HepG2 (cell line): ENCODE measurements at regions not wholly inside any gene's neighbourhood (a gene's known extent, or its start where the extent isn't known, plus 50 kb on each side); places are given as distances from the start of the nearest gene placed in this dataset.

ENCODE experiments used
- ATAC-seq: fragments of 200-7000 bp; cut with Tn5 transposase; 3 replicates; pipeline ENCODE4 v1.9.1; 2020; ENCODE audit warnings: mild to moderate bottlenecking, moderate library complexity
- BruUV-seq: library from RNA; stranded (reverse); fragments of 400-500 nt; replicated peaks from 2 replicates; lab custom pipeline; 2021; lab: Mats Ljungman, UMichigan
- CTCF ChIA-PET: fragments of 300-600 bp; formaldehyde crosslinking; extraction: SDS; loops from one replicate; lab custom pipeline; 2021; ENCODE audit warnings: low total read pairs, inconsistent platforms, low intra/inter-chr PET ratio; lab: Yijun Ruan, JAX
- POLR2A ChIA-PET: fragments of 350-600 bp; sonication (Branson Sonifier 250); formaldehyde crosslinking; loops from one replicate; lab custom pipeline; 2020; ENCODE audit warnings: antibody characterized with exemption, inconsistent platforms; lab: Yijun Ruan, JAX
- DNase-seq: peaks from one replicate; pipeline ENCODE4 v3.0.0-alpha.2; 2015; ENCODE audit warnings: low spot score
- FAIRE-seq: peaks from 3 replicates; lab custom pipeline; 2011; peaks lifted over from hg19 to GRCh38; lab: Jason Lieb, UNC
- H2AFZ ChIP-seq: one replicate; pipeline ENCODE4 v1.6.1; 2011; ENCODE audit warnings: low read length, inconsistent platforms
- H3K27ac ChIP-seq: fragments of 300-600 bp; 3 replicates; pipeline ENCODE4 v1.8.0; 2011; ENCODE audit warnings: mixed run types, mild to moderate bottlenecking, mixed read lengths, low read length, inconsistent platforms; ENCODE audit not compliant: insufficient read depth; ENCODE audit errors: extremely low read length
- H3K27me3 ChIP-seq, 2 experiments: fragments of 200-600 bp in 1 of 2; 2 replicates in 1 of 2; 3 replicates in 1 of 2; pipeline versions ENCODE4 v1.6.0 to v1.8.0; 2011; ENCODE audit warnings: low read length in 2 of 2, mild to moderate bottlenecking in 2 of 2, moderate library complexity in 2 of 2, inconsistent platforms in 1 of 2; ENCODE audit not compliant: insufficient read depth in 2 of 2, control insufficient read depth in 1 of 2
- H3K36me3 ChIP-seq, 2 experiments: fragments of 200-600 bp in 1 of 2; replicated peaks in 1 of 2; 2 replicates in 1 of 2; 3 replicates in 1 of 2; pipeline versions ENCODE4 v1.5.1 to v1.8.0; 2011; ENCODE audit warnings: low read length in 2 of 2, inconsistent platforms in 1 of 2; ENCODE audit not compliant: insufficient read depth in 2 of 2, control insufficient read depth in 1 of 2
- H3K4me1 ChIP-seq: 2 replicates; pipeline ENCODE4 v1.5.1; 2012; ENCODE audit warnings: low read length, inconsistent platforms; ENCODE audit not compliant: insufficient read depth
- H3K4me2 ChIP-seq: 2 replicates; pipeline ENCODE4 v1.6.0; 2011; ENCODE audit warnings: low read depth, low read length, inconsistent platforms
- H3K4me3 ChIP-seq, 3 experiments: fragments of 200-600 bp in 1 of 3; sonication (generic), shearing (Covaris generic) in 1 of 3; replicated peaks in 1 of 3; 2 replicates each; pipeline ENCODE4 v1.5.1; 2011 to 2016; ENCODE audit warnings: low read length in 3 of 3, inconsistent platforms in 2 of 3, low read depth in 2 of 3, mild to moderate bottlenecking in 2 of 3, control low read depth in 1 of 3, mixed read lengths in 1 of 3; ENCODE audit not compliant: insufficient read depth in 1 of 3
- H3K79me2 ChIP-seq: one replicate; pipeline ENCODE4 v1.6.1; 2011; ENCODE audit warnings: low read length, inconsistent platforms; ENCODE audit not compliant: insufficient read depth
- H3K9ac ChIP-seq: 2 replicates; pipeline ENCODE4 v1.6.0; 2011; ENCODE audit warnings: mild to moderate bottlenecking, low read depth, low read length, inconsistent platforms; ENCODE audit not compliant: insufficient read depth
- H3K9me3 ChIP-seq: 2 replicates; pipeline ENCODE4 v1.5.1; 2012; ENCODE audit warnings: mild to moderate bottlenecking, low read length
- H4K20me1 ChIP-seq: 2 replicates; pipeline ENCODE4 v1.6.0; 2011; ENCODE audit warnings: inconsistent platforms, mild to moderate bottlenecking, low read length, moderate library complexity; ENCODE audit not compliant: insufficient read depth
- ATF7 ChIP-seq, 2 experiments: fragments of 450-650 bp in 1 of 2; sonication (generic) in 1 of 2; formaldehyde crosslinking in 1 of 2; IDR thresholded peaks; 2 replicates each; pipeline versions ENCODE4 v1.4.0 to v1.6.1; 2016 to 2020; ENCODE audit warnings: antibody characterized with exemption in 1 of 2, mild to moderate bottlenecking in 1 of 2, missing genetic modification reagents in 1 of 2
- CEBPB ChIP-seq: IDR thresholded peaks from 2 replicates; pipeline ENCODE4 v1.6.1; 2011; ENCODE audit warnings: low read depth, low read length, improper control_type of control experiment, borderline replicate concordance
- CREB1 ChIP-seq, 2 experiments: fragments of 450-650 bp in 1 of 2; IDR thresholded peaks; 2 replicates each; pipeline ENCODE4 v1.6.1; 2016 to 2017; ENCODE audit warnings: control low read depth in 1 of 2, mild to moderate bottlenecking in 1 of 2, missing compliant biosample characterization in 1 of 2, missing genetic modification characterization in 1 of 2
- FOXK1 ChIP-seq: sonication (generic); formaldehyde crosslinking; IDR thresholded peaks from 2 replicates; pipeline ENCODE4 v1.4.0; 2020; ENCODE audit warnings: low read depth, missing genetic modification reagents, borderline replicate concordance
- MAZ ChIP-seq, 2 experiments: sonication (generic) in 1 of 2; formaldehyde crosslinking in 1 of 2; IDR thresholded peaks; 2 replicates each; pipeline versions ENCODE4 v1.5.0 to v1.6.1; 2012 to 2020; ENCODE audit warnings: low read depth in 2 of 2, mild to moderate bottlenecking in 2 of 2, borderline replicate concordance in 1 of 2, improper control_type of control experiment in 1 of 2, low read length in 1 of 2, missing genetic modification reagents in 1 of 2, moderate library complexity in 1 of 2
- PHF5A ChIP-seq: IDR thresholded peaks from one replicate; pipeline ENCODE4 v1.6.1; 2018; ENCODE audit warnings: low read depth, missing genetic modification reagents; ENCODE audit not compliant: unreplicated experiment
- U2AF1 ChIP-seq: fragments of 200-400 bp; formaldehyde crosslinking; optimal IDR thresholded peaks from 2 replicates; pipeline ENCODE3; 2017; ENCODE audit warnings: mild to moderate bottlenecking, low read depth, low read length
- ZNF17 ChIP-seq: sonication (generic); formaldehyde crosslinking; IDR thresholded peaks from 2 replicates; pipeline ENCODE4 v1.5.0; 2020; ENCODE audit warnings: mild to moderate bottlenecking, missing genetic modification reagents
- ZNF709 ChIP-seq: sonication (generic); formaldehyde crosslinking; IDR thresholded peaks from 2 replicates; pipeline ENCODE4 v1.5.0; 2020; ENCODE audit warnings: mild to moderate bottlenecking, missing genetic modification reagents
- in situ Hi-C: cut with HindIII; loops from 2 replicates; pipeline ENCODE4 v1.10.0; 2017; ENCODE audit warnings: low pct_unique_long_range_greater_than_20kb; ENCODE audit not compliant: extremely low pct_ligation_motif_present
- intact Hi-C: fragments of 100-400 bp; cut with micrococcal nuclease; formaldehyde crosslinking; loops from one replicate; pipeline ENCODE4 v1.10.0; 2022; ENCODE audit not compliant: unreplicated experiment
- TF ChIP-seq, protein P1 (sequence below): sonication (generic); formaldehyde crosslinking; IDR thresholded peaks from 2 replicates; pipeline ENCODE4 v1.4.0; 2020; ENCODE audit warnings: low read depth, mild to moderate bottlenecking, missing genetic modification reagents
- TF ChIP-seq, protein P2 (sequence below): sonication (generic); formaldehyde crosslinking; IDR thresholded peaks from 2 replicates; pipeline ENCODE4 v1.4.0; 2020; ENCODE audit warnings: missing genetic modification reagents

DNA sequence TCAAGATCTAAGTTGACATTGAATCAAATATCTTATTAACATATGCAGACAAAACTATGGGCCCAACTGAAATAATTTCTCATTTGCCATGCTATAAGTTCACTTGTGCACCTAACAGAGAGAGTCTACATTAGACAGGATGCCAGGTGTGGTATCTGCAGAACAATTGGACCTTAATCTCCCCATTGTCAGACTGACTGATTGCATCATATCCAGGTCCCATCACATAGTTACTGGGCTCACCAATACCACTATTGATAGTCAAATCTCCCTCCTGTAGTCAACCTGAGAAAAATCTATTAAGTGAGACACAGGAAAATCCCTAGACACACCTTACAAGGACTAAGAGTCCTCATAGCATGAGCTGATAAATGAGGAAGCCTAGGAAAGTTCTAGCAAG lies 156.0 kb upstream of the FRG1 start:
- no peak overlapping the region for H3K4me2 ChIP-seq
- FAIRE-seq (no peak), ATAC-seq (no peak), DNase-seq (no peak)
- no peak overlapping the region for H3K9ac ChIP-seq
- BruUV-seq, result no TSS peak
- H3K4me3 ChIP-seq, result no peak overlapping the region
- CTCF ChIA-PET, result no interaction called here
- no peaks in the 10 kb centered on the region for H3K36me3 ChIP-seq
- no peaks in the 10 kb centered on the region for H3K4me1 ChIP-seq
- no peak overlapping the region for H3K27ac ChIP-seq
- H3K9me3 ChIP-seq, result no peaks in the 10 kb centered on the region
- in situ Hi-C loops, result no loop called here
- no peaks in the 10 kb centered on the region for H3K79me2 ChIP-seq
- H4K20me1 ChIP-seq, result no peaks in the 10 kb centered on the region
- H2AFZ ChIP-seq, result no peak overlapping the region
- peaks cover 0 to 15% of the 10 kb centered on the region in 2 experiments; a peak in 1 of 5 replicates for H3K27me3 ChIP-seq
- TF ChIP-seq, protein P1, sequence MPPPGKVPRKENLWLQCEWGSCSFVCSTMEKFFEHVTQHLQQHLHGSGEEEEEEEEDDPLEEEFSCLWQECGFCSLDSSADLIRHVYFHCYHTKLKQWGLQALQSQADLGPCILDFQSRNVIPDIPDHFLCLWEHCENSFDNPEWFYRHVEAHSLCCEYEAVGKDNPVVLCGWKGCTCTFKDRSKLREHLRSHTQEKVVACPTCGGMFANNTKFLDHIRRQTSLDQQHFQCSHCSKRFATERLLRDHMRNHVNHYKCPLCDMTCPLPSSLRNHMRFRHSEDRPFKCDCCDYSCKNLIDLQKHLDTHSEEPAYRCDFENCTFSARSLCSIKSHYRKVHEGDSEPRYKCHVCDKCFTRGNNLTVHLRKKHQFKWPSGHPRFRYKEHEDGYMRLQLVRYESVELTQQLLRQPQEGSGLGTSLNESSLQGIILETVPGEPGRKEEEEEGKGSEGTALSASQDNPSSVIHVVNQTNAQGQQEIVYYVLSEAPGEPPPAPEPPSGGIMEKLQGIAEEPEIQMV (CRISPR knock-in tag), result no peak
- TF ChIP-seq FOXK1 (CRISPR knock-in tag) (no peak), ZNF17 (CRISPR knock-in tag) (no peak), ZNF709 (CRISPR knock-in tag) (no peak), U2AF1 (no peak), ATF7 (IDR thresholded peaks at IDR 0.05) (peak; percentile 16; the same call in 1 of the 2 replicates), ATF7 (CRISPR knock-in tag; IDR thresholded peaks at IDR 0.05) (no peak), PHF5A (CRISPR knock-in tag) (no peak), CEBPB (peak; percentile 39; the same call in 1 of the 2 replicates), MAZ (IDR thresholded peaks at IDR 0.05; ENCODE audit: borderline replicate concordance, low read depth, low read length) (no peak), MAZ (CRISPR knock-in tag; IDR thresholded peaks at IDR 0.05; ENCODE audit: low read depth) (no peak), CREB1 (IDR thresholded peaks at IDR 0.05) (no peak), CREB1 (CRISPR knock-in tag; IDR thresholded peaks at IDR 0.05) (no peak)
- TF ChIP-seq, protein P2, sequence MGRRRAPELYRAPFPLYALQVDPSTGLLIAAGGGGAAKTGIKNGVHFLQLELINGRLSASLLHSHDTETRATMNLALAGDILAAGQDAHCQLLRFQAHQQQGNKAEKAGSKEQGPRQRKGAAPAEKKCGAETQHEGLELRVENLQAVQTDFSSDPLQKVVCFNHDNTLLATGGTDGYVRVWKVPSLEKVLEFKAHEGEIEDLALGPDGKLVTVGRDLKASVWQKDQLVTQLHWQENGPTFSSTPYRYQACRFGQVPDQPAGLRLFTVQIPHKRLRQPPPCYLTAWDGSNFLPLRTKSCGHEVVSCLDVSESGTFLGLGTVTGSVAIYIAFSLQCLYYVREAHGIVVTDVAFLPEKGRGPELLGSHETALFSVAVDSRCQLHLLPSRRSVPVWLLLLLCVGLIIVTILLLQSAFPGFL (CRISPR knock-in tag), result no peak
- TF ChIP-seq, all 625 proteins: peak for 2
- POLR2A ChIA-PET, result interaction anchor here (1.2 kb wide), 1 partner anchor 8 kb away, joined by 3 read pairs; no protein-coding TSS in a partner anchor
- intact Hi-C loops, result no loop called here
